H1 (cell line): ENCODE measurements at regions not wholly inside any gene's neighbourhood (a gene's known extent, or its start where the extent isn't known, plus 50 kb on each side); places are given as distances from the start of the nearest gene placed in this dataset.

Source experiments
- ATF2 ChIP-seq: IDR thresholded peaks from 2 replicates; pipeline ENCODE4 v1.6.1; 2012; ENCODE audit warnings: low read length, inconsistent platforms
- CTCF ChIP-seq, 3 experiments: IDR thresholded peaks; 1 replicate in 2 of 3; 2 replicates in 1 of 3; pipeline versions ENCODE4 v1.5.1 to v1.6.1; 2011; ENCODE audit warnings: low read length in 3 of 3, mild to moderate bottlenecking in 3 of 3, inconsistent platforms in 2 of 3, low read depth in 1 of 3, moderate library complexity in 1 of 3; ENCODE audit not compliant: insufficient read depth in 1 of 3; ENCODE audit errors: control extremely low read depth in 1 of 3
- EGR1 ChIP-seq: IDR thresholded peaks from 2 replicates; pipeline ENCODE4 v1.6.1; 2011; ENCODE audit warnings: low read depth, low read length, borderline replicate concordance
- EP300 ChIP-seq, 2 experiments: IDR thresholded peaks; 1 replicate in 1 of 2; 2 replicates in 1 of 2; pipeline ENCODE4 v1.6.1; 2011 to 2012; ENCODE audit warnings: low read depth in 2 of 2, low read length in 2 of 2, mild to moderate bottlenecking in 2 of 2, borderline replicate concordance in 1 of 2, inconsistent platforms in 1 of 2, moderate library complexity in 1 of 2
- POLR2A ChIP-seq, 2 experiments: IDR thresholded peaks; 1 replicate in 1 of 2; 2 replicates in 1 of 2; pipeline ENCODE4 v1.6.1; 2011; ENCODE audit warnings: low read depth in 2 of 2, low read length in 2 of 2, mild to moderate bottlenecking in 2 of 2; ENCODE audit errors: control extremely low read depth in 1 of 2
- POLR2AphosphoS5 ChIP-seq: IDR thresholded peaks from 2 replicates; pipeline ENCODE4 v1.6.1; 2011; ENCODE audit warnings: low read depth, low read length
- POU5F1 ChIP-seq: IDR thresholded peaks from 2 replicates; pipeline ENCODE4 v1.6.1; 2011; ENCODE audit warnings: low read depth, mild to moderate bottlenecking, low read length, moderate library complexity
- SRF ChIP-seq: IDR thresholded peaks from 2 replicates; pipeline ENCODE4 v1.6.1; 2011; ENCODE audit warnings: mild to moderate bottlenecking, low read depth, low read length, moderate library complexity
- TCF12 ChIP-seq: IDR thresholded peaks from 2 replicates; pipeline ENCODE4 v1.6.1; 2011; ENCODE audit warnings: low read depth, mild to moderate bottlenecking, low read length
- YY1 ChIP-seq: IDR thresholded peaks from 2 replicates; pipeline ENCODE4 v1.6.1; 2011; ENCODE audit warnings: low read depth, mild to moderate bottlenecking, low read length

- TF ChIP-seq TCF12 (no peak), EGR1 (no peak), SRF (no peak), POLR2AphosphoS5 (no peak), POU5F1 (no peak), ATF2 (no peak), EP300 (IDR thresholded peaks at IDR 0.05; ENCODE audit: borderline replicate concordance in 1 of 2, low read depth in 2 of 2, low read length in 2 of 2) (no peak), POLR2A (IDR thresholded peaks at IDR 0.05; ENCODE audit: control extremely low read depth in 1 of 2, low read depth in 2 of 2, low read length in 2 of 2) (no peak), CTCF (IDR thresholded peaks at IDR 0.05; ENCODE audit: control extremely low read depth in 1 of 3, insufficient read depth in 1 of 3, low read depth in 1 of 3, low read length in 3 of 3) (no peak), YY1 (no peak)
Measured at GRCh38 chr18:55088561-55088960, 129.3 kb upstream of the CCDC68 start.
